ENCODE measurements at regions not wholly inside any gene's neighbourhood (a gene's known extent, or its start where the extent isn't known, plus 50 kb on each side); places are given as distances from the start of the nearest gene placed in this dataset.
"Not testable (repeated sequence)": the region's sequence is repeated elsewhere in the genome, so short reads cannot be mapped to it uniquely, and the experiment has no call there.

- no peak for DNase-seq (ENCODE audit: low spot score)
- no peak for TF ChIP-seq CTCF (IDR thresholded peaks at IDR 0.05; ENCODE audit: extremely low read depth, missing control alignments)
Observed at GRCh38 chr7:65609131-65609530, 235.5 kb downstream of the ZNF92 start.

- DNase-seq (ENCODE audit: low spot score): not testable (repeated sequence)
Observed at GRCh38 chr7:65613644-65614289, 240.1 kb downstream of the ZNF92 start.

- not testable (repeated sequence) for DNase-seq (ENCODE audit: low spot score)
Observed at GRCh38 chr7:65616111-65616510, 242.5 kb downstream of the ZNF92 start.

GRCh38 chr7:65620216-65620615, 246.6 kb downstream of the ZNF92 start:
- DNase-seq (ENCODE audit: low spot score): not testable (repeated sequence)

- not testable (repeated sequence) for DNase-seq (ENCODE audit: low spot score)
- peak; percentile 42 for TF ChIP-seq CTCF (IDR thresholded peaks at IDR 0.05; ENCODE audit: extremely low read depth, missing control alignments)
Observed at GRCh38 chr7:65621580-65622201, 248.0 kb downstream of the ZNF92 start.

GRCh38 chr7:65631236-65631635, 241.6 kb upstream of the VKORC1L1 start:
- DNase-seq (ENCODE audit: low spot score): not testable (repeated sequence)

GRCh38 chr7:65633587-65634404, 239.1 kb upstream of the VKORC1L1 start:
- DNase-seq (ENCODE audit: low spot score): not testable (repeated sequence)

- DNase-seq (ENCODE audit: low spot score): not testable (repeated sequence)
Observed at GRCh38 chr7:65638918-65639317, 234.0 kb upstream of the VKORC1L1 start.

GRCh38 chr7:65639717-65640116, 233.2 kb upstream of the VKORC1L1 start:
- not testable (repeated sequence) for DNase-seq (ENCODE audit: low spot score)

GRCh38 chr7:65643498-65643897, 229.4 kb upstream of the VKORC1L1 start:
- DNase-seq (ENCODE audit: low spot score): not testable (repeated sequence)

- DNase-seq (ENCODE audit: low spot score): not testable (repeated sequence)
Observed at GRCh38 chr7:65647153-65647964, 225.5 kb upstream of the VKORC1L1 start.

GRCh38 chr7:65651174-65651573, 221.7 kb upstream of the VKORC1L1 start:
- DNase-seq (ENCODE audit: low spot score): not testable (repeated sequence)

GRCh38 chr7:65651826-65652592, 220.9 kb upstream of the VKORC1L1 start:
- not testable (repeated sequence) for DNase-seq (ENCODE audit: low spot score)

GRCh38 chr7:65652669-65653068, 220.2 kb upstream of the VKORC1L1 start:
- not testable (repeated sequence) for DNase-seq (ENCODE audit: low spot score)

GRCh38 chr7:65656494-65657188, 216.2 kb upstream of the VKORC1L1 start:
- DNase-seq (ENCODE audit: low spot score): not testable (repeated sequence)

GRCh38 chr7:65683362-65683761, 189.5 kb upstream of the VKORC1L1 start:
- DNase-seq (ENCODE audit: low spot score): not testable (repeated sequence)

All from GM20000 (cell line).